GM21619 (cell line): ENCODE measurements at regions not wholly inside any gene's neighbourhood (a gene's known extent, or its start where the extent isn't known, plus 50 kb on each side); places are given as distances from the start of the nearest gene placed in this dataset.
"Not testable (repeated sequence)": the region's sequence is repeated elsewhere in the genome, so short reads cannot be mapped to it uniquely, and the experiment has no call there.

ENCODE experiments used
- ATAC-seq: cut with Tn5 transposase; IDR thresholded peaks from one replicate; pipeline ENCODE4 v1.9.1; 2021; ENCODE audit not compliant: unreplicated experiment

DNA sequence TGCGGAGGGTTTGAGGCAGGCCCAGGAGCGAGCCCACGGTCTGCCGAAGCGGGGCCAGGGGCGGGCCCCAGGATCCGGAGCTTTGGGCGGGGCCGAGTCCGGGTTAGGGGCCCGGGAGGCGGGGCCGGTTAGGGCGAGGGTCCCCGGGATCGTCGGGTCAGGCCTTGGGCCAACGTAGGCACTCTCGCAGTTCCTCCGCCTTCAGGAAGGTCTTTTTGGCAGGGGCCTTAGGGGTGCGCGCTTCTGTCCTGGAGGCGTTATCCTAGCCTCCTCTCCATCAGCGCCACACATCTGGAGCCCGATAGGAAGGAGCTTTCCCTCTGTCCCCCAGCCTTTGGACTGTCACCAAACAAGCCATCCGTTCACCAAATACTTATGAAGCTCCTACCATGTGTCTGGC lies 131.8 kb upstream of the ALDH3B2 start:
- not testable (repeated sequence) for ATAC-seq

DNA sequence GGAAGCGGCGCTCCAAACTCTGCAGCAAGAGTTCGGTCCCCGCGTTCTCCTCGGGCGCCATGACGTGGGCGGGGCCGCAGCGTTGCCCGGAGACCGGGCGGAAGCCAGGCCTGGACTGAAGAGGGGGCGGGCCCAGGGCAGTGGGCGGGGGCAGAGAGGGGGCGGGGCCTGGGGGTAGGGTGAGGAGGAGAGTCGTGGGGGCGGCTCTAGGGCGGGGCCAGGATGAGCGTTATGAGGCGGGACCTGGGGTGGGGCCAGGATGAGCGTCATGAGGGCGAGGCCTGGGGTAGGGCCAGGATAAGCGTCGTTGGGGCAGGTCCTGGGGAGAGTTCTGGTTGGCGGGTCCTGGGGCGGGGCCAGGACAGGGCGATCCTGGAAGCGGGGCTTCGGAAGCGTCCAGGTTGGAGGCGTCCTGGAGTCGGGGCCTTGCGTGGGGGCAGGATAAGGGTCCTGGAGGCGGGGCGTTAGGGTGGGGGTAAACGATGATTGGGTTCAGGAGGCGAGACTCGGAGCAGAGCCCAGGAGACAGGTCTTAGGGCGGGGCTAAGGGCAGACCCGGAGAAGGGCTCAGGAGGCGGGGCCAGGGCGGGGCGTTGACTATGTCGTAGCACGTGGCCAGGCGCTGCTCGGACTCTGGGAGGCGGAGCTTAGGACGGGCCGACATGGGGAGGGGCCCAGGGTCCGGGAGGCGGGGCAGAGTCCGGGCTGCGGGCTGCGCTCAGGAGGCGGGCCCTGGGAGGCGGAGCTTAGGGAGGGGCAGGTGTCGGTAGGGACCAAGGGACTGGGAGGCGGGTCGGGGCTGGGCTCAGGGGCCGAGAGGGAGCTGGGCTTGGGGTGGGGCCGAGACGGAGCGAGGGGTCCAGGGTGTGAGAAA lies 131.1 kb upstream of the ALDH3B2 start:
- peak; percentile 86 for ATAC-seq

DNA sequence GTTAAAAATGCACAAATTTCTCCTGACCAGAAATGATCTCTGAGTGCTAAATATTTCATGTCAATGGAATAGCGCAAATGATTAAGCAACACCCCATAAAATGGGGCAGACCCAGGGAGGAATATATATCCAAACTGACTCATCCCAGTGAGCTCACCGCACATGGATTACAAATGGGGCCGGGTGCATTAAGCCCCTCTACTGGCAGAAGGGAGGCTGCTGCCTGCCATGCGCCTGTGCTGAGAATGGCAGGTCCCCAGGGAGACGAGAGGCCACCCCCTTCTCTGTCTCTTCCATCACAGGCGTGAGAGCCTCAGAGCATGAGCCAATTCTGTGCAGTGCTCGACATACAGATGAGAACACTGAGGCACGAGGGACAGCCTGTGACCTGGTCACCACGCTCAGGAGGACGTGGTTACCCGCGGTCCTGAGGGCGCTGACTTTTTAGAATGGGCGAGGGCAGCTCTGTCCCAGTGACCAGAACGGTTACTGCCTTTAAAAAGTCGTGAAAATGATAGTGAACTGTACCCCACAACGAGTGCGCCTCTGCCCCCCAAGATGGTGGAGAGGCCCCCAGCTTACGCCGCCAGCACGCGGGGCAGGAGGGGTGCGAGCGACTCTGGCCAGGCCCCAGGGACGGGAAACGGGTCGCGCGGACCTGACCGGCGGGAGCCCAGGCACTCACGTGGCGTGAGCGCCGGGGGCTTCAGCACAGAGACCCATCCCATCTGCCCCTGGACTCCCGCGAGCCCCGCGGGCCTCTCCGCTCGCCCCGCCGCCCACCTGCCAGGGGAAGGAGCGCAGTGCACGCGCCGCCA lies 130.2 kb upstream of the ALDH3B2 start:
- ATAC-seq = not testable (repeated sequence)

DNA sequence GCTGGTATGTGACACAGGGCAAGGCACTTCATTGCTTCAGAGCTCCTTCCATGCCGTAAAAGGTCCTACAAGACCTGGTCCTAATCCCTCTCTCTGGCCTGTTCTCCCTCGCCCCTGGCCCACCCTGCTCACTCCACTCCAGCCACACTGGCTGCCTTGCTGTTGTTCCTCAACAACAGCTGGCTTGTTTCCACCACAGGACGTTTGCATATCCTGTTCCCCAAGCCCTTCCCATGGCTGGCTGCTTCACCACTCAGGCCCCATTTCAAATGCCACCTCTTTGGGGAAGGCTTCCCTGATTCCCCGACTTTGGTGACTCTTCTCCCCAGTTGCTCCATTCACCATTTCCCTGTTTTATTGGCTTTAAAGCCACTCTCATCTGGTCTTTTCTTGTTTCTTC lies 129.1 kb upstream of the ALDH3B2 start:
- ATAC-seq = not testable (repeated sequence)

DNA sequence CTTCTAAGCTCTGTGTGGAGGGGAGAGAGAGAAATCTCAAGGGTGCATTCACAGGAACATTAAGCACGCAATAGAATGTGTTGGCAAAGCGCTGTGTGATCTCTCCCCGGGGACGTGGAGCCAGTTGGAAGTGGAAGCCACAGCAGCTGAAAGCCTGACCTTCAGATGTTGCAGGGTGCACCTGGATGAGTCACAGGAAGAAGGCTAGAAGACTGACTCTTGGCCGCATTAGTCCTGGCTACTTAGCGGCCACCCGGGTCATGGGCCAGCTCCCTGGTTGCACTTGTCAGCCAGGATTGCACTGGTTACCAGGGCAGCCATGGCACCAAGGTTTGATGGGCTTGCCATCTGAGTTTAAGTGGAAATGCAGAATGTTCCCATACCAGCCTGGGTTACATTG lies 128.6 kb upstream of the ALDH3B2 start:
- ATAC-seq = not testable (repeated sequence)

DNA sequence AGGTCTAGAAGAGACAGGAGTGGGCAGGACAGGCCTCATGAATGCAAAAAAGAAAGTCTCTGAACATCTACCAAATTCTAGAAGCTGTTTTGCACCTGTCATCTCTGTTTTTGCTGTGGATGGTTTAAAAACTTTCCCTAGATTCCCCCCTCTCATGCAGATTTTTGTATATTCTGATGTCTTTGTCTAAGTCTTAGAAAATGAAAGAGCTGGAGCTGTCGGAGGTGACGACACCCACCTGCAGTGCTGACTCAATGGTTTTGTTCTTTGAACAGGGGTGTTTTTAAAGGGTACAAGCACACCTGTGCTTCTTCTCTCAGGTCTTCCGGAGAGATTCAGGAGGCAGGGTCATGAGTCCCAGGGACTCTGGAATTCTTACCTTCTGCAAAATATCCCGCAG lies 128.2 kb upstream of the ALDH3B2 start:
- not testable (repeated sequence) for ATAC-seq

DNA sequence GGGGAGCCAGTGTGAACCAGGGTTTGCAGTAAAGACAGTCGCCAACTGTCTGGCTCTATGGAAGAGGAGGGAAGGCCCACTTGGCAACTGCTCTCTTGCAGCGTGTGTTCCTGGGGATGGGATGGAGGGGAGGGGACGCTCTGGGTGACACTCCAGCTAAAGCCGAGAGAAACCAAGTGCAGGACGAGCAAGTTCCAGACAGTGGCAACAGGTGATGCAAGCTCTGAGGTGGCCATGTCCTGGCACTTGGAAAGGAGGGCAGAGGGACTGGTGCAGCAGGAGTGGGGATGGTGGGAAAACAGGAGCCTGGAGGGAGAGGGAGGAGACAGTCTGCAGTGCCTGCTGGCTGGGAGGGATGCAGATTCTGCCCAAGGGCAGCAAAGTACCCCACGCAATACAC lies 127.0 kb upstream of the ALDH3B2 start:
- not testable (repeated sequence) for ATAC-seq

DNA sequence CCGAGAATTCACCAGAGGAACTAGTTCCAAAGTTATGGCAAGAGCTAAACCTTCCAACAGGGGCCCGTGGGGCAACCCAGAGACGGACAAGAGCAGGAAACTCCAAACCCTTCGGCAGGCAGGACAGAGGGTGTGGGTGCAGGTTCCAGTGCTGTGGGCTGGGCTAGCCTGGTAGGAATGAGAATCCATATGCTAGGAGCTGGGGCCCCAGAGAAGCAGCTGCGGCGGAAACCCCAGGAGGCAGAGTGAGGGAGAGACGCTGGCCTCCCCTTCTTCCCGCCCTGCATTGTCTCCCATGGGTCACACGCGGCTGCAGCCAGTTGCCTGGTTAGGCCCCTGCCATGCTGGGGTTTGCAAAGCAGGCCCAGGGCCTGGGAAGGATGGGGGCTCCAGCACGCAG lies 126.2 kb upstream of the ALDH3B2 start:
- not testable (repeated sequence) for ATAC-seq

DNA sequence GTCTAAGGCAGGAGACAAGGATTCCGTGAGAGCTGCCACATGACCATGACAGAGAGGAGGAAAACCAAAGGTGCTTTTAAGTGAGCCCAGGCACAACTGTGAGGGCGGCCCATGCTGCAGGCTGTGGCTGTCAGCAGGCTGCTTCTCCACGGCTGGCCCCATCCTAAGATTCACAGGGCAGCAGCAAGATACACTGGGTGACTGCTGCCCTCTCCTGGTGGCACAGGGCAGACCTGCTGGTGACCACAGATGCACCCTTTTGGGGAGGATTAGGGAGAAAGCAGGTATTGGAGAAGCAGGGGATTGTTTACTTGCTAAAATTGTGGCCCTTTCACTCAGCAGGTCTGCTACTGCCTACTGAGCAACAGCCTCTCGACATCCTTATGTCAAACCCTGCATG lies 125.4 kb upstream of the ALDH3B2 start:
- not testable (repeated sequence) for ATAC-seq

DNA sequence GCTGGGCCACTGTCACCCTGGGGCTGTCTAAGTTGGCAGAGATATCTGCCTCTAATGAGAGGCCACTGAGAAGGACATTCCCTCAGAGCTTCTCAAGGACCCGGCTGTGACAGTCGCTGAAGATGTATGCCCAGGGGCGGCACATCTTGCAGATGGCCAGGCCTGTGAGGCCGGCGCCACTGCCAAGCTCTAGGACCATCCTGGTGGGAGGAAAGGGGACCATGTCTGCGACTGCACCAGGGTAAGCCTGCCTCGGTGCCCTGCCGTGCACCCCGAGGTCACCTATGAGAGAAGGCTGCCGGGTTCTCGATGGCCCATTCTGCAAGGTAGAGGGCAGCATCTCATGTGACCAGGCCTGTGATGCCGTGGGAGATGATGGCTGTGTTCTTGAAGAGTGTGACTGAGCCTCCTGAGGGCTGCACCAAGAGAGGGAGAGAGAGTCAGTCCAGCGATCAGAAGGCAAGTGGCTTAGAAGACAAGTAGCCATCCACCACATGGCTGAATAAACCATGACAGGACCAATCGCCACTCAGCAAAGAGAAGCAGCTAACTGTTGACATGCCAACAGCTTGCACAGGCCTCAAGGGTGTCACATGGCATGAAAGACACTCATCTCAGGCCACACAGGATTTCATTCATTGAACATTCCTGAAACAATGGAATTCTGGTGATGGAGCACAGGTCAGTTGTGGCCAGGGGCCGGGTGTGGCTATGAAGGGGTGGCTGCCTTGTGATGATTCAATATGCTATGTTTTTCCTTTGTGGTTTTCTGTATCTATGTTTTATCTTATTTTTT lies 123.5 kb upstream of the ALDH3B2 start:
- not testable (repeated sequence) for ATAC-seq

DNA sequence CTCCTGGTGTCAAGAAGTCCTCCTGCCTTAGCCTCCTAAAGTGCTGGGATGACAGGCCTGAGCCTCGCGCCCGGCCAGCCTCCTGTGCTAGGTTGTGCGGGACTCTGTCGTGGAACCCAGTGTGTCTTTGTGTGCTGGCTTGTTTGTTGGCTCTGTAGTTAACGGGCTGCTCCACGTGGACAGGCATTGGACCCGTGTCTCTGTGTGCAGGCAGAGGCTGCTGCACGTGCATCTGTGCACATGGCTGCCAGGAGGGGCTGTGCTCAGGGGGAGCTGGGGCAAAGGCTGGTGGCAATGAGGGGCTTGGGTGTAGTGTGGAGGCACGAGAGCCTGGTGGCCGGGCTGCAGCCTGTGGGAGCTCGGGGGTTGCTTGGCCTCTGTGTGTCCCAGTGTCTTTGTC lies 121.3 kb upstream of the ALDH3B2 start:
- no peak for ATAC-seq

DNA sequence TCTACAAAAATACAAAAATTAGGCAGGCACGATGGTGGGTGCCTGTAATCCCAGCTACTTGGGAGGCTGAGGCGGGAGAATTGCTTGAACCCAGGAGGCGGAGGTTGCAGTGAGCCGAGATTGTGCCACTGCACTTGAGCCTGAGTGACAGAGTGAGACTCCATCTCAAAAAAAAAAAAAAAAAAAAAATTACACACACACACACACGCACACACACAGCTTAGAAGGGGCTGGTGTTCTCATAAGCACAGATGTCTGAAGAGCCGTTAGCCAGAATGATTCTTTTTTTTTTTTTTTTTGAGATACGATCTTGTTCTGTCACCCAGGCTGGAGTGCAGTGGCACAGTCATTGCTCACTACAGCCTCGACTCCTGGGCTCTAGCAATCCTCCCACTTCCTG lies 119.3 kb upstream of the ALDH3B2 start:
- not testable (repeated sequence) for ATAC-seq

DNA sequence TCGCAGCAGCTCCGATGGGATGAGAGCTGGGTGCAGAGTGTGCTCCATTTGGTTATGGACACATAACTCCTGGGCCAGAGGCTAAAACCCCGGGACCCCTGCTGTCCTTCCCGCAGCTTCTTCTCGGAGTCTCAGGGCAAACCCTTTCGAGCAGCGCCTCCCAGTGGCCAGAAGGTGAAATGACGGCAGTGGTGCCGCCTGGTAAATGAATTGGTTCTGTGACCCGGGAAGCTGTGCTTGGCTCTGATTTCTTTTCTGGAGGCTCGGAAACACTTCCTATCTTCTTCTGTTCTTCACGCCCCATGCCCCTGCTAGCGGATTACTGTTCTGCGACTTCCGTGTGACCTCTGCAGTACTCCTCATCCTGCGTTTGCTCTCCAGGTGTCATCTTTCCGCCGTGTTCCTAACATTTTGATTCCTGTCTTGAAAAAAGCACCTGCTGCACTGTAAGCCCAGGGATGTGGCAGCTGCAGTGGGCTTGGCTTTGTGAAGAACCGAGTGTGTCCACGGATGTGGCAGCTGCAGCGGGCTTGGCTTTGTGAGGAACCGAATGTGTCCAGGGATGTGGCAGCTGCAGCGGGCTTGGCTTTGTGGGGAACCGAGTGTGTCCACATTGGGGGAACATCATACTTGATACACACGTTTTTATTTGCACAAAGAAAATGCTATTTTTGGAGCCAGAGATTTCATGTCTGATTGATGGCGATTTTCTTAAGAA lies 118.0 kb upstream of the ALDH3B2 start:
- not testable (repeated sequence) for ATAC-seq

DNA sequence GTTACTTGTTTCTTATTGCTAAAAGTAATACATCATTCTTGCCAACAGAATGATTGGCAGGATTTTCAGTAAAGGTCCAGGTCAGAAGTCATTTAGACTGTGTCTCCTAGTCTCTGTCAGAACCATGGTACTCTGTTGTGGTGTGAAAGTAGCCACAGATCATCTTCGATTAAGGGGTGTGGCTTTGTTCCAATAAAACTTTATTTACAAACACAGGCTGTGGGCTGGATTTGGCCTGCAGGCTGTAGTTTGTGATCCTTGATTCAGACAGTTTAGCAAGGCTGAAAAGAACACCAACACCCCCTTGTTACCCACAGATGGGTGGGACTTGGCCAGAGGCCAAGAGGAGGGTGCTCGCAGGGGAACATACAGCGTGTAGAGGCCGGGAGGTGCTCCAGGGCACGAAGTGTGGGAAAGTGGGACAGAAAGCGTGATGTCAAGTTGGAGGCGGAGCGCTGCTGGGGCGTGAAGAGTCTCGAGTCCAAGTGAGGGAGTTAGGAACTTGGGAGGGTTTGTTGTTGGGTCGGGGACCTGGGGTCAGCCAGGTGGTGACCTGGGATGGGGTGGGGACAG lies 117.3 kb upstream of the ALDH3B2 start:
- ATAC-seq = not testable (repeated sequence)

DNA sequence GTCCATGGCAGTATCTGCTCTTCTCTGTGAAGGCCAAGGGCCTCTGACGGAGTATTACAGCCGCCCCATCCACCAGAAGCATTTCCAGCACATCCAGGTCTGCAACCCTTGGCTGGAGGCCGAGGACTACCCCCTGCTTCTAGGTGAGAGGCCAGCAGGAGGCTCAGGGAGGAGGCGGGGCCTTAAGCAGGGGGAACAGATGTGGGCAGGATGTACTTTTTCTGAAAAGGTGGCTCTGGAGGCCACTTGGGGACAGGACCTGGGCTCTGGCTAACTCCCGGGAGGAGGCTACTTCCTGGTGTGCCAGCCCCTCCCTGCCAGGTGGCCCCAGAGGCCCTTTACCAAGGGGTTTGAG lies 113.9 kb upstream of the ALDH3B2 start:
- ATAC-seq = not testable (repeated sequence)

DNA sequence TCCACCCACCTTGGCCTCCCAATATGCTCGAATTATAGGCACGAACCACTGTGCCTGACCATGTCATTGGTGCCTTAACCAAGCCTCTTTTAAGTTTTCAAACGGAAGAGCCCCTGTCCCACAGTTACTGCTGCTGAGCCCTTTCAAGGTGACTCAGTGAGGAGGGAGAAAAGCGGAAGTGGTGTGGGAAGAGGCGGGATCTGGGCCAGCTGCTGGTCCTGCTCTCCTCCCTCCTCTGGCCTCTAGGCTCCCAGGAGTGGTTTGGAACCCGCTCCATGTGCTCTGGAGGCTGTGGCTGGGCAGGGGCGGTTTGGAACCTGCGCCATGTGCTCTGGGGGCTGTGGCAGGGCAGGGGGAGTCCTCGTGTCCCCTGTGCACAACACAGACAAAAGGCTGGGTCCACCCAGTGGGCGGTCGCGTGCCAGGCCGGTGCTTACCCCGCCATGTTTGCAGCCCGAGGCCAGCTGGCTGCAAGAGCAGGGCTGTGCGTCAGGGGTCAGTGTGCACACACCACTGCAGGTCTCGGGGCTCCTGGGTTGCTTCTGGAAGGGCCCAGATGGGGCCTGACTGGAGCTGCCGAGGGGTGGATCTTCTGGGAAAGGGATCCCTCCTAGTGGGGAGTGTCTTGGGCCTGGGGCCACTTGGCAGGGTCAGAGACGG lies 113.4 kb upstream of the ALDH3B2 start:
- not testable (repeated sequence) for ATAC-seq

DNA sequence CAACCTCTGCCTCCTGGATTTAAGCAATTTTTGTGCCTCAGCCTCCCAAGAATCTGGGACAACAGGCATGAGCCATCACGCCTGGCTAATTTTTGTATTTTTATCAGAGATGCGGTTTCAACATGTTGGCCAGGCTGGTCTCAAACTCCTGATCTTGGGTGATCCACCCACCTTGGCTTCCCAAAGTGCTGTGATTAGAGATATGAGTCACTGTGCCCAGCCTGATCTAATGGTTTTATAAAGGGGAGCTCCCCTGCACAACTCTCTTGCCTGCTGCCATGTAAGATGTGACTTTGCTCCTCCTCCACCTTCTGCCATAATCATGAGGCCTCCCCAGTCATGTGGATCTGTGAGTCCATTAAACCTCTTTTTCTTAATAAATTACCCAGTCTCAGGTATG lies 107.5 kb upstream of the ALDH3B2 start:
- not testable (repeated sequence) for ATAC-seq

DNA sequence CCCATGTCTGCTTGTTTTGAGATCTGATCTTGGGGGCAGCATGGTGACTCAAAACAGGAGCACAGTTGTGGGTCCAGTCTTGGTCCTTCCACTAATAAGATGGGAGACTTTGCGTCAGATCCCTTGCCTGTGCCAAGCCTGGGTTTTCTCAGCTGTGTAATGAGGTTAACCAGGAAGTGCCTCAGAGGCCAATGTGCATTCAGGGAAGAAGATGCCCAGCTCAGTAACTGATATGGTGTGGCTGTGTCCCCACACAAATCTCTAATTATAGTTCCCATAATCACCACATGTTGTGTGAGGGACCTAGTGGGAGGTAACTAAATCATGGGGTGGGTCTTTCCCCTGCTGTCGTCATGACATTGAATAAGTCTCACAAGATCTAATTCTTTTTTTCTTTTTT lies 107.1 kb upstream of the ALDH3B2 start:
- ATAC-seq = not testable (repeated sequence)

DNA sequence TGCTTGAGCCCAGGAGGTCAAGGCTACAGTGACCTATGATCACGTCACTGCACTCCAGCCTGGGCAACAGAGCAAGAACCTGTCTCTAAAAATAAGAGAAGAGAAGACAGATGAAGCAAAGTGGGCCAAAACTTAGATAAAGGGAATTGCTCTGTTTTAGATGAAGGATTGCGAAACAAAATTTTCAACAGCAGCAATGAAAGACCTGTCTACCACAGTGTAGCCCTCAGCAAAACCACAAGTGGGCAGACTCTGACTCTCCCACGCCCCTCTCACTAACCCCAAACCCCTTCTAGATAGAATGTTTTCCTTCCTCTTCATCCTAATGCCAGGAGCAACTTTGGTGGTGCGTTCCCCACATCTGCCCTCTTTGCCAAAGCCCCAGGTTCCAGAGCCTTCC lies 105.6 kb upstream of the ALDH3B2 start:
- ATAC-seq = no peak
